ENCODE measurements at regions not wholly inside any gene's neighbourhood (a gene's known extent, or its start where the extent isn't known, plus 50 kb on each side); places are given as distances from the start of the nearest gene placed in this dataset.

DNA sequence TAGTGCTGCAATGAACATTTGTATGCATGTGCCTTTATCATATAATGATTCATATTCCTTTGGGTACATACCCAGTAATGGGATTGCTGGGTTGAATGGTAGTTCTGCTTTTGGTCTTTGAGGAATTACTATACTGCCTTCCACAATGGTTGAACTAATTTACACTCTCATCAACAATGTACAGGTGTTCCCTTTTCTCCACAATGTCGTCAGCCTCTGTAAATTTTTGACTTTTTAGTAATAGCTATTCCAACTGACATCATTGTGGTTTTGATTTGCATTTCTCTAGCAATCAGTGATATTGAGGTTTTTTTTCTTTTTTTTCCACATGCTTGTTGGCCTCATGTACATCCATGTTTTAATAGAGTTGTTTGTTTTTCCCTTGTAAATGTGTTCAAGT, 2473.5 kb downstream of the PCDH9 start:
- ATAC-seq = no peak
- TF ChIP-seq RARB (CRISPR knock-in tag; IDR thresholded peaks at IDR 0.05) = no peak
- TF ChIP-seq, protein P1, sequence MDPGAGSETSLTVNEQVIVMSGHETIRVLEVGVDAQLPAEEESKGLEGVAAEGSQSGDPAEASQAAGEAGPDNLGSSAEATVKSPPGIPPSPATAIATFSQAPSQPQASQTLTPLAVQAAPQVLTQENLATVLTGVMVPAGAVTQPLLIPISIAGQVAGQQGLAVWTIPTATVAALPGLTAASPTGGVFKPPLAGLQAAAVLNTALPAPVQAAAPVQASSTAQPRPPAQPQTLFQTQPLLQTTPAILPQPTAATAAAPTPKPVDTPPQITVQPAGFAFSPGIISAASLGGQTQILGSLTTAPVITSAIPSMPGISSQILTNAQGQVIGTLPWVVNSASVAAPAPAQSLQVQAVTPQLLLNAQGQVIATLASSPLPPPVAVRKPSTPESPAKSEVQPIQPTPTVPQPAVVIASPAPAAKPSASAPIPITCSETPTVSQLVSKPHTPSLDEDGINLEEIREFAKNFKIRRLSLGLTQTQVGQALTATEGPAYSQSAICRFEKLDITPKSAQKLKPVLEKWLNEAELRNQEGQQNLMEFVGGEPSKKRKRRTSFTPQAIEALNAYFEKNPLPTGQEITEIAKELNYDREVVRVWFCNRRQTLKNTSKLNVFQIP (CRISPR knock-in tag; IDR thresholded peaks at IDR 0.05; ENCODE audit: borderline replicate concordance, low read depth) = no peak
- no peak for TF ChIP-seq SNAI2 (CRISPR knock-in tag; IDR thresholded peaks at IDR 0.05)
- TF ChIP-seq PPARA (CRISPR knock-in tag; IDR thresholded peaks at IDR 0.05; ENCODE audit: borderline replicate concordance) = no peak
- no peak for TF ChIP-seq ZC3H10 (CRISPR knock-in tag; IDR thresholded peaks at IDR 0.05)
- TF ChIP-seq ZFP30 (CRISPR knock-in tag; IDR thresholded peaks at IDR 0.05) = no peak
- no peak for TF ChIP-seq CSDC2 (CRISPR knock-in tag; IDR thresholded peaks at IDR 0.05)
- TF ChIP-seq ARNTL (CRISPR knock-in tag; IDR thresholded peaks at IDR 0.05; ENCODE audit: borderline replicate concordance, low read depth) = no peak
- TF ChIP-seq ISL1 (CRISPR knock-in tag; IDR thresholded peaks at IDR 0.05) = no peak
- TF ChIP-seq GLIS3 (CRISPR knock-in tag; IDR thresholded peaks at IDR 0.05) = no peak
- no peak for TF ChIP-seq ZFP3 (CRISPR knock-in tag; IDR thresholded peaks at IDR 0.05)

- TF ChIP-seq ZNF8 (CRISPR knock-in tag; IDR thresholded peaks at IDR 0.05) (no peak), TCF4 (CRISPR knock-in tag; IDR thresholded peaks at IDR 0.05; ENCODE audit: borderline replicate concordance) (no peak), CSRNP3 (CRISPR knock-in tag; IDR thresholded peaks at IDR 0.05) (no peak), PATZ1 (CRISPR knock-in tag; IDR thresholded peaks at IDR 0.05; ENCODE audit: borderline replicate concordance) (no peak), ZFP3 (CRISPR knock-in tag; IDR thresholded peaks at IDR 0.05) (no peak), RARB (CRISPR knock-in tag; IDR thresholded peaks at IDR 0.05) (no peak), ZNF565 (CRISPR knock-in tag; conservative IDR thresholded peaks at IDR 0.05; ENCODE audit: low read depth) (no peak), ISL1 (CRISPR knock-in tag; IDR thresholded peaks at IDR 0.05) (peak; percentile 69), ARNTL (CRISPR knock-in tag; IDR thresholded peaks at IDR 0.05; ENCODE audit: borderline replicate concordance, low read depth) (no peak), CSDC2 (CRISPR knock-in tag; IDR thresholded peaks at IDR 0.05) (no peak), CREB5 (CRISPR knock-in tag; IDR thresholded peaks at IDR 0.05; ENCODE audit: low read depth) (0 out of 2 replicates have a peak, but pooled peaks have one; percentile 17)
- TF ChIP-seq, protein P2, sequence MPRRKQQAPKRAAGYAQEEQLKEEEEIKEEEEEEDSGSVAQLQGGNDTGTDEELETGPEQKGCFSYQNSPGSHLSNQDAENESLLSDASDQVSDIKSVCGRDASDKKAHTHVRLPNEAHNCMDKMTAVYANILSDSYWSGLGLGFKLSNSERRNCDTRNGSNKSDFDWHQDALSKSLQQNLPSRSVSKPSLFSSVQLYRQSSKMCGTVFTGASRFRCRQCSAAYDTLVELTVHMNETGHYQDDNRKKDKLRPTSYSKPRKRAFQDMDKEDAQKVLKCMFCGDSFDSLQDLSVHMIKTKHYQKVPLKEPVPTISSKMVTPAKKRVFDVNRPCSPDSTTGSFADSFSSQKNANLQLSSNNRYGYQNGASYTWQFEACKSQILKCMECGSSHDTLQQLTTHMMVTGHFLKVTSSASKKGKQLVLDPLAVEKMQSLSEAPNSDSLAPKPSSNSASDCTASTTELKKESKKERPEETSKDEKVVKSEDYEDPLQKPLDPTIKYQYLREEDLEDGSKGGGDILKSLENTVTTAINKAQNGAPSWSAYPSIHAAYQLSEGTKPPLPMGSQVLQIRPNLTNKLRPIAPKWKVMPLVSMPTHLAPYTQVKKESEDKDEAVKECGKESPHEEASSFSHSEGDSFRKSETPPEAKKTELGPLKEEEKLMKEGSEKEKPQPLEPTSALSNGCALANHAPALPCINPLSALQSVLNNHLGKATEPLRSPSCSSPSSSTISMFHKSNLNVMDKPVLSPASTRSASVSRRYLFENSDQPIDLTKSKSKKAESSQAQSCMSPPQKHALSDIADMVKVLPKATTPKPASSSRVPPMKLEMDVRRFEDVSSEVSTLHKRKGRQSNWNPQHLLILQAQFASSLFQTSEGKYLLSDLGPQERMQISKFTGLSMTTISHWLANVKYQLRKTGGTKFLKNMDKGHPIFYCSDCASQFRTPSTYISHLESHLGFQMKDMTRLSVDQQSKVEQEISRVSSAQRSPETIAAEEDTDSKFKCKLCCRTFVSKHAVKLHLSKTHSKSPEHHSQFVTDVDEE (CRISPR knock-in tag; IDR thresholded peaks at IDR 0.05) = no peak
- ATAC-seq = no peak
Measured at GRCh38 chr13:64755961-64756360, 2474.2 kb downstream of the PCDH9 start.

- TF ChIP-seq ZNF70 (CRISPR knock-in tag; IDR thresholded peaks at IDR 0.05) (no peak), BACH2 (CRISPR knock-in tag; IDR thresholded peaks at IDR 0.05; ENCODE audit: borderline replicate concordance) (no peak)
- ATAC-seq = no peak
Measured at GRCh38 chr13:64753233-64754000, 2476.7 kb downstream of the PCDH9 start.
